ENCODE measurements at regions not wholly inside any gene's neighbourhood (a gene's known extent, or its start where the extent isn't known, plus 50 kb on each side); places are given as distances from the start of the nearest gene placed in this dataset.

GRCh38 chr6:4345543-4345942 is 210.2 kb upstream of the ECI2 start:
- intact Hi-C loops (cut with DNase I; ENCODE audit: low total_unique reads): no loop called here
- Histone ChIP-seq H3K36me3 (no peaks in the 10 kb centered on the region), H3K27me3 (peaks cover 0 to 7% (median 0%) of the 10 kb centered on the region in 3 donors), H3K4me3 (no peak overlapping the region), H3K9me3 (no peaks in the 10 kb centered on the region), H3K4me1 (peaks cover 0 to 20% (median 5%) of the 10 kb centered on the region in 4 donors), H3K27ac (no peak overlapping the region)
- TF ChIP-seq EP300 (IDR thresholded peaks at IDR 0.05): no peak
- no peak for TF ChIP-seq POLR2AphosphoS5 (IDR thresholded peaks at IDR 0.05)
- TF ChIP-seq POLR2A (IDR thresholded peaks at IDR 0.05): no peak
- TF ChIP-seq CTCF (IDR thresholded peaks at IDR 0.05): no peak
- 86 to 93% (median 87%) methylated on average over 3 of the region's 3 CpGs for whole genome bisulfite sequencing, 5 donors
- DNase-seq: no peak

GRCh38 chr6:4344317-4344899 is 209.0 kb upstream of the ECI2 start:
- Histone ChIP-seq H3K36me3 (no peaks in the 10 kb centered on the region), H3K27ac (no peak overlapping the region), H3K4me1 (peaks cover 0 to 14% (median 2%) of the 10 kb centered on the region in 4 donors), H3K27me3 (peaks cover 0 to 7% (median 0%) of the 10 kb centered on the region in 3 donors), H3K9me3 (no peaks in the 10 kb centered on the region), H3K4me3 (no peak overlapping the region)
- no peak for DNase-seq
- TF ChIP-seq CTCF (IDR thresholded peaks at IDR 0.05) (no peak), POLR2AphosphoS5 (IDR thresholded peaks at IDR 0.05) (no peak), EP300 (IDR thresholded peaks at IDR 0.05) (no peak), POLR2A (IDR thresholded peaks at IDR 0.05) (no peak)
- intact Hi-C loops (cut with DNase I; ENCODE audit: low total_unique reads): no loop called here
- 67 to 79% (median 76%) methylated on average over 10 of the region's 10 CpGs for WGBS, 5 donors

- Histone ChIP-seq H3K27ac (no peak overlapping the region), H3K27me3 (peaks cover 0 to 7% (median 0%) of the 10 kb centered on the region in 3 donors), H3K9me3 (no peaks in the 10 kb centered on the region), H3K4me3 (no peak overlapping the region), H3K4me1 (no peaks in the 10 kb centered on the region), H3K36me3 (no peaks in the 10 kb centered on the region)
- WGBS, 5 donors: 81 to 86% (median 86%) methylated on average over 4 of the region's 4 CpGs
- no peak for DNase-seq
- intact Hi-C loops (cut with DNase I; ENCODE audit: low total_unique reads): no loop called here
- TF ChIP-seq EP300 (IDR thresholded peaks at IDR 0.05): no peak
- no peak for TF ChIP-seq POLR2AphosphoS5 (IDR thresholded peaks at IDR 0.05)
- no peak for TF ChIP-seq CTCF (IDR thresholded peaks at IDR 0.05)
- TF ChIP-seq POLR2A (IDR thresholded peaks at IDR 0.05): no peak
Measured at GRCh38 chr6:4342407-4343137, 207.2 kb upstream of the ECI2 start.

- H3K9me3 ChIP-seq: no peaks in the 10 kb centered on the region
- no peak overlapping the region for H3K4me3 ChIP-seq
- H3K27ac ChIP-seq: no peak overlapping the region
- no peaks in the 10 kb centered on the region for H3K36me3 ChIP-seq
- H3K4me1 ChIP-seq: no peaks in the 10 kb centered on the region
- intact Hi-C loops (cut with DNase I; ENCODE audit: low total_unique reads): no loop called here
- no peak for TF ChIP-seq EP300 (IDR thresholded peaks at IDR 0.05)
- WGBS, 5 donors: 29 to 55% (median 50%) methylated on average over 5 of the region's 5 CpGs
- DNase-seq: no peak
- H3K27me3 ChIP-seq: no peaks in the 10 kb centered on the region
Measured at GRCh38 chr6:4341078-4341797, 205.9 kb upstream of the ECI2 start.

Data from stomach (tissue), 8 donors.